ENCODE measurements at regions not wholly inside any gene's neighbourhood (a gene's known extent, or its start where the extent isn't known, plus 50 kb on each side); places are given as distances from the start of the nearest gene placed in this dataset.

- TF ChIP-seq CTCF (IDR thresholded peaks at IDR 0.05) (no peak), EP300 (IDR thresholded peaks at IDR 0.05) (no peak), POLR2A (IDR thresholded peaks at IDR 0.05; ENCODE audit: low read depth) (no peak), POLR2AphosphoS5 (IDR thresholded peaks at IDR 0.05) (no peak)
Observed at GRCh38 chr2:103459283-103459682, 697.5 kb downstream of the TMEM182 start.
